ENCODE measurements at regions not wholly inside any gene's neighbourhood (a gene's known extent, or its start where the extent isn't known, plus 50 kb on each side); places are given as distances from the start of the nearest gene placed in this dataset.

- TF ChIP-seq CTCF (IDR thresholded peaks at IDR 0.05) (no peak), POLR2A (IDR thresholded peaks at IDR 0.05) (no peak)
Observed at GRCh38 chr7:41821521-41822213, 118.8 kb upstream of the INHBA start.
